Fibroblast of lung (primary cell): ENCODE measurements at regions not wholly inside any gene's neighbourhood (a gene's known extent, or its start where the extent isn't known, plus 50 kb on each side); places are given as distances from the start of the nearest gene placed in this dataset.
"Not testable (repeated sequence)": the region's sequence is repeated elsewhere in the genome, so short reads cannot be mapped to it uniquely, and the experiment has no call there.

Experiments used
- DNase-seq, 2 donors: peaks; one replicate each; pipeline versions ENCODE4 v3.0.0 to v3.0.0-alpha.2; 2010; ENCODE audit warnings: low read depth in 2 of 2
- H2AFZ ChIP-seq: 2 replicates; pipeline ENCODE4 v1.5.1; 2012; ENCODE audit warnings: low read length, control low read depth, inconsistent platforms
- H3K27ac ChIP-seq: 2 replicates; pipeline ENCODE4 v1.5.1; 2011; ENCODE audit warnings: low read length, control low read depth; ENCODE audit not compliant: insufficient read depth
- H3K27me3 ChIP-seq: 2 replicates; pipeline ENCODE4 v1.5.1; 2011; ENCODE audit warnings: mild to moderate bottlenecking, low read length; ENCODE audit not compliant: control insufficient read depth, insufficient read depth
- H3K36me3 ChIP-seq: 2 replicates; pipeline ENCODE4 v1.5.1; 2011; ENCODE audit warnings: low read length; ENCODE audit not compliant: control insufficient read depth, insufficient read depth
- H3K4me1 ChIP-seq: 2 replicates; pipeline ENCODE4 v1.5.1; 2011; ENCODE audit warnings: low read length; ENCODE audit not compliant: control insufficient read depth, insufficient read depth; ENCODE audit errors: extremely low read depth
- H3K4me2 ChIP-seq: 2 replicates; pipeline ENCODE4 v1.5.1; 2011; ENCODE audit warnings: low read length, control low read depth; ENCODE audit not compliant: insufficient read depth; ENCODE audit errors: extremely low read depth
- H3K4me3 ChIP-seq, 4 experiments: fragments of 200-600 bp in 1 of 4; sonication (generic) in 1 of 4; replicated peaks in 1 of 4; 2 replicates each; pipeline ENCODE4 v1.5.1; 2011 to 2016; ENCODE audit warnings: low read length in 4 of 4, low read depth in 3 of 4, mild to moderate bottlenecking in 3 of 4, control low read depth in 2 of 4, inconsistent platforms in 1 of 4, mixed read lengths in 1 of 4; ENCODE audit not compliant: insufficient read depth in 1 of 4; ENCODE audit errors: control extremely low read depth in 1 of 4
- H3K79me2 ChIP-seq: 2 replicates; pipeline ENCODE4 v1.5.1; 2012; ENCODE audit warnings: mild to moderate bottlenecking, low read length, inconsistent platforms; ENCODE audit not compliant: control insufficient read depth, insufficient read depth
- H3K9ac ChIP-seq: 2 replicates; pipeline ENCODE4 v1.5.1; 2011; ENCODE audit warnings: mild to moderate bottlenecking, low read length, control low read depth; ENCODE audit not compliant: insufficient read depth
- H3K9me3 ChIP-seq: 2 replicates; pipeline ENCODE4 v1.5.1; 2012; ENCODE audit warnings: low read depth, low read length; ENCODE audit not compliant: control insufficient read depth, insufficient read depth
- H4K20me1 ChIP-seq: 2 replicates; pipeline ENCODE4 v1.5.1; 2011; ENCODE audit warnings: low read length; ENCODE audit not compliant: control insufficient read depth, insufficient read depth; ENCODE audit errors: extremely low read depth
- CTCF ChIP-seq, 2 donors: IDR thresholded peaks in 1 of 2; conservative IDR thresholded peaks in 1 of 2; 1 replicate in 1 of 2; 2 replicates in 1 of 2; pipeline ENCODE4 v1.5.1; 2011 to 2012; ENCODE audit warnings: low read length in 2 of 2, control low read depth in 1 of 2, inconsistent platforms in 1 of 2, low read depth in 1 of 2, mild to moderate bottlenecking in 1 of 2
- EZH2 ChIP-seq: IDR thresholded peaks from 2 replicates; pipeline ENCODE4 v1.5.1; 2012; ENCODE audit warnings: low read length, control low read depth, mild to moderate bottlenecking; ENCODE audit errors: missing control alignments

DNA sequence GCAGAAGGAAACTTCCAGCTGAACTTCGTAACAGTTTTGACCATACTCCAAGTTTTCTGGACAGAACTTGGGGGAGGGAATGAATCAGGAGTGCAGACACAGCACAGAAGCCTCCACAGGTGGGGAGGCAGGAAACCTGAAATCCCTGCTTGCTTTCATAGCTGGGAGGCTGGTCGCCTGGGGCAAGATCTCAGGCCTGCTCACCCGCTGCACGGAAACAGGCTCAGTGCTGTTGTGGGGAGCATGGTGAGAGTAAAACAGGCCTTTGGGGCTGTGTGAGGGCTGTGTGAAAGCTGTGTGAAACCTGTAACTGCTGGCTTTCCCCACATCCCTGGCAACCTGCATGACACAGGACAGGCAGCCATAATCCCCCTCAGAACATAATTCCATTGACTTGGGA is 85.2 kb upstream of the UFL1 start:
- Histone ChIP-seq H3K27me3 (no peaks in the 10 kb centered on the region), H3K36me3 (no peaks in the 10 kb centered on the region), H3K27ac (no peak overlapping the region), H3K4me3 (no peak overlapping the region), H2AFZ (no peak overlapping the region), H3K4me2 (no peak overlapping the region), H3K9me3 (no peaks in the 10 kb centered on the region), H3K4me1 (no peaks in the 10 kb centered on the region), H4K20me1 (no peaks in the 10 kb centered on the region), H3K79me2 (no peaks in the 10 kb centered on the region), H3K9ac (no peak overlapping the region)
- TF ChIP-seq CTCF (conservative IDR thresholded peaks at IDR 0.05 in 1 of 2, IDR thresholded peaks at IDR 0.05 in 1 of 2; ENCODE audit: low read depth in 1 of 2, low read length in 2 of 2) (no peak), EZH2 (no peak)
- no peak for DNase-seq

DNA sequence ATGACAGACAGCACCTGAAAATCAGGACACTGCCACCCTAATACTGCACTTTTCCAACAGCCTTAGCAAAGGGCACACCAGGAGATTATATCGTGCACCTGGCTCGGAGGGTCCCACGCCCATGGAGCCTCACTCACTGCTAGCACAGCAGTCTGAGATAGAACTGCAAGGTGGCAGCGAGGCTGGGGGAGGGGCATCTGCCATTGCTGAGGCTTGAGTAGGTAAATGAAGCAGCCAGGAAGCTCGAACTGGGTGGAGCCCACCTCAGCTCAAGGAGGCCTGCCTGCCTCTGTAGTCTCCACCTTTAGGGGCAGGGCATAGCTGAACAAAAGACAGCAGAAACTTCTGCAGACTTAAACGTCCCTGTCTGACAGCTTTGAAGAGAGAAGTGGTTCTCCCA is 84.4 kb upstream of the UFL1 start:
- not testable (repeated sequence) for H3K36me3 ChIP-seq, H4K20me1 ChIP-seq, H3K4me2 ChIP-seq, H3K4me1 ChIP-seq, H2AFZ ChIP-seq, H3K9ac ChIP-seq, H3K27me3 ChIP-seq, H3K27ac ChIP-seq, H3K79me2 ChIP-seq, H3K4me3 ChIP-seq, H3K9me3 ChIP-seq, DNase-seq

DNA sequence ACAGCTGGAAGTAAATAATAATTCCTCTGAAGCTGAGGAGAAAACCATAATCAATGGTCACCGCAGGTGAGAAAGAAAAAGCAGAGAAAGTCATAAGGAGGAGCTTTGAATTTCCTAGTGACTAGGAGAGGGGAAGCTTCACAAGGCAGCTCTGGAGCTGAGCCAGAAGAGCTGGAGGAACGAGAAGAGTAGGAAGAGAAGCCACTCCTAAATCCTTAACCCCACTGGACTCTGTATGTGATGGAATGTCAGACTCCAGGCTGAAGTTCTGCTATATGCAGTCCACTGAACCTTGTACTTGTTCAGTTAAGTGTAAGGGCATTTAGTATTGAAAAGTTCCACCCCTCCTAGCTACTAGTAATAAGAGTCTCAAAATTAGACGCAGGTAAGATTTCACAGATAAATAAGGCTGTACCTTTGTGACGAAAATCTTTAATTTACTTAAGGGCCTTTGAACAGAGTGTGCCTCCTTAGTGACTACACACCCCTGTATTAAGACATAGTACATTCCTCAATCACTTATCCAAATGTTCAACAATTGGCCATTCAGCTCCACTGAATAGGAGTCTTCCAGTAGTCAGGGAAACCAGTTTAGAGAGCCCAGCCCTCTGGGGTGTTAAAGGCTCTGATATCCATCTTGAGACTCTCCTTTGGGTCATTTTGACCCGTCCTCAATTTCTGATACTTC is 71.4 kb upstream of the UFL1 start:
- DNase-seq, result peak in 1 of 2 donors; percentile 13
- H3K4me3 ChIP-seq, result no peak overlapping the region
- no peak overlapping the region for H3K9ac ChIP-seq
- no peak for TF ChIP-seq EZH2
- no peak for TF ChIP-seq CTCF (conservative IDR thresholded peaks at IDR 0.05 in 1 of 2, IDR thresholded peaks at IDR 0.05 in 1 of 2; ENCODE audit: low read depth in 1 of 2, low read length in 2 of 2)
- H3K4me2 ChIP-seq, result no peak overlapping the region
- no peak overlapping the region for H3K27ac ChIP-seq
- H3K27me3 ChIP-seq, result no peaks in the 10 kb centered on the region
- H3K4me1 ChIP-seq, result no peaks in the 10 kb centered on the region
- no peaks in the 10 kb centered on the region for H3K36me3 ChIP-seq
- no peaks in the 10 kb centered on the region for H3K9me3 ChIP-seq
- no peak overlapping the region for H2AFZ ChIP-seq
- no peaks in the 10 kb centered on the region for H3K79me2 ChIP-seq
- no peaks in the 10 kb centered on the region for H4K20me1 ChIP-seq
